AG04449 (cell line): ENCODE measurements at regions not wholly inside any gene's neighbourhood (a gene's known extent, or its start where the extent isn't known, plus 50 kb on each side); places are given as distances from the start of the nearest gene placed in this dataset.

Experiments used
- CTCF ChIA-PET: fragments of 350-600 bp; formaldehyde crosslinking; extraction: SDS; loops from one replicate; lab custom pipeline; 2021; ENCODE audit warnings: antibody characterized with exemption; lab: Yijun Ruan, JAX
- POLR2A ChIA-PET: fragments of 400-600, 350-600 bp; formaldehyde crosslinking; extraction: SDS; loops from one replicate; lab custom pipeline; 2020; ENCODE audit warnings: antibody characterized with exemption, inconsistent platforms; lab: Yijun Ruan, JAX
- DNase-seq: peaks from one replicate; pipeline ENCODE4 v3.0.0-alpha.2; 2010; ENCODE audit warnings: low read depth, low spot score
- H3K4me3 ChIP-seq: 2 replicates; pipeline ENCODE4 v1.5.1; 2011; ENCODE audit warnings: low read depth, mild to moderate bottlenecking, control low read depth, low read length
- TF ChIP-seq, protein P1 (sequence below): IDR thresholded peaks from one replicate; pipeline ENCODE4 v1.5.1; 2011; ENCODE audit warnings: mild to moderate bottlenecking, moderate library complexity, low read length, control low read depth, inconsistent platforms; ENCODE audit not compliant: insufficient read depth; ENCODE audit errors: missing control alignments

DNA sequence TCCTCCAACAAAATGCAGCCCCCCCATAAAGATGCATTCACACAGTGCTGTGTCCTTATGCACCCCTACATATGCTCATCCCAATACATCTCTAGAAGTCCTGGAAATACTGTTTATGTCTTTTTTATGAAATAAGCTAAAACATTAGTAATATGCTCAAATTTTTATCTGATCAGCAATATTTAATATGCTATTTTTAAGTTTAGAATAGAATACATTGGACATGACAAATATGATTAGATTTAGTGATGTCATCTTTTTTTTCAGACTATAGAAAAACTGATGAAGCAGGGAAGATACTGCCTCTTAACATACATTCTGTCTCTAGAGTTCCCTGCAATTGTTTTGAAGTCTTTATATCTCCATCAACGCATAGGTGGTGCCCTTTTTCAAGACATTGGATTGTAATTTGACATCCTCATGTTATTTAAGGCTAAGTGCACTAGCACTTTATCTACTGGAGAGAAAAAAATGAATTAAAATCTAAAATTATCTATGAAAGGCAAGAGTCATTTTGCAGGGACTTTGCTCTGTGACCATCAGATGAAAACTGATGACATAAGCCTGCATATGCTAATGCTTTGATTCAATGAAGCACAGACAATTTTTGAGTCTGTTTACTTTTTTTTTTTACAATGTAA is 395.3 kb downstream of the LPIN1 start:
- TF ChIP-seq, protein P1, sequence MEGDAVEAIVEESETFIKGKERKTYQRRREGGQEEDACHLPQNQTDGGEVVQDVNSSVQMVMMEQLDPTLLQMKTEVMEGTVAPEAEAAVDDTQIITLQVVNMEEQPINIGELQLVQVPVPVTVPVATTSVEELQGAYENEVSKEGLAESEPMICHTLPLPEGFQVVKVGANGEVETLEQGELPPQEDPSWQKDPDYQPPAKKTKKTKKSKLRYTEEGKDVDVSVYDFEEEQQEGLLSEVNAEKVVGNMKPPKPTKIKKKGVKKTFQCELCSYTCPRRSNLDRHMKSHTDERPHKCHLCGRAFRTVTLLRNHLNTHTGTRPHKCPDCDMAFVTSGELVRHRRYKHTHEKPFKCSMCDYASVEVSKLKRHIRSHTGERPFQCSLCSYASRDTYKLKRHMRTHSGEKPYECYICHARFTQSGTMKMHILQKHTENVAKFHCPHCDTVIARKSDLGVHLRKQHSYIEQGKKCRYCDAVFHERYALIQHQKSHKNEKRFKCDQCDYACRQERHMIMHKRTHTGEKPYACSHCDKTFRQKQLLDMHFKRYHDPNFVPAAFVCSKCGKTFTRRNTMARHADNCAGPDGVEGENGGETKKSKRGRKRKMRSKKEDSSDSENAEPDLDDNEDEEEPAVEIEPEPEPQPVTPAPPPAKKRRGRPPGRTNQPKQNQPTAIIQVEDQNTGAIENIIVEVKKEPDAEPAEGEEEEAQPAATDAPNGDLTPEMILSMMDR, result no peak
- POLR2A ChIA-PET, result no interaction called here
- no peak for DNase-seq
- CTCF ChIA-PET, result interaction anchor here (1.5 kb wide), 1 partner anchor 17 kb away, joined by 4 read pairs; no protein-coding TSS in a partner anchor
- no peak overlapping the region for H3K4me3 ChIP-seq

GRCh38 chr2:12151716-12152115 is 405.3 kb downstream of the LPIN1 start:
- TF ChIP-seq, protein P1, result no peak
- POLR2A ChIA-PET, result interaction anchor here (0.6 kb wide), 1 partner anchor 571 kb away, joined by 3 read pairs; no protein-coding TSS in a partner anchor
- CTCF ChIA-PET, result no interaction called here

GRCh38 chr2:12152888-12153287 is 406.5 kb downstream of the LPIN1 start:
- CTCF ChIA-PET, result no interaction called here
- no peak overlapping the region for H3K4me3 ChIP-seq
- no peak for DNase-seq
- POLR2A ChIA-PET, result no interaction called here
- TF ChIP-seq, protein P1, result no peak

More at GRCh38 chr2:12151716-12152115, 405.3 kb downstream of the LPIN1 start:
- DNase-seq, result no peak
- no peak overlapping the region for H3K4me3 ChIP-seq

DNA sequence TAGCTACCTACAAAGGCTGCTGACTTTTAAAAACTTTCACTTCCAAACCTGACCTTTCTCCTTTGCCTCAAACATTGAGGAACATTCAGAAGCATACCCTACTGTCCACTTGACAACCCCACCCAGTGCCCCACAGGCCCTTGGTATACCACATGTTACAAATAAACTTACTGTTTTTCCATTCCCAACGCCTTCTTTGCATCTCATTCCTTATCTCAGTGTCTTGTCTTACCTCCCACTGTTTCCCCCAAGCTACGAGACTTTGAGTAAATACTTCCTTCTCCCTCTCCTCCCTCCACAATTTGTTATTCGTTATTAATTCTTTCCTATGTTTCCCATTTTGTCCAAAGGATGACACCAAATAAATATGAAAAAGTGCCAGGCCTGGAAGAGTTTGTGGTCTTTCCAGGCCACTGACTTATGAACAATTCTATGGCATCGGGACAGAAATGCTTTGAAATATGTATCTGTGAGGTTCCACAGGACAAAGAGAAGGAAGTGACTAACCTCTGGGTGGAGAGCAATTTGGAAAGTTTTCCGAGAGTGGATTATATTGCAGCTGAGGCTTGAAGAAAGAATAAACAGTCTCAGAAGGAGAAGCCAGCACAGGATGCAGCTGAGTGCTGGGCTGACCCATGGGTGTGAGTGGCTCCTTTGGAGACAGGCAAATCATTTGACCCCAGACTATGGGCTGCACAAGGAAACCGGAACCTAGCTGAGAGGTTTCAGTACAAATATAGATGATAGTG is 409.0 kb downstream of the LPIN1 start:
- DNase-seq, result no peak
- H3K4me3 ChIP-seq, result no peak overlapping the region
- ChIA-PET POLR2A (no interaction called here), CTCF (interaction anchor here (1.1 kb wide), 1 partner anchor 562 kb away, joined by 3 read pairs; the partner anchor contains the start of gene TRIB2)
- TF ChIP-seq, protein P1, result no peak

DNA sequence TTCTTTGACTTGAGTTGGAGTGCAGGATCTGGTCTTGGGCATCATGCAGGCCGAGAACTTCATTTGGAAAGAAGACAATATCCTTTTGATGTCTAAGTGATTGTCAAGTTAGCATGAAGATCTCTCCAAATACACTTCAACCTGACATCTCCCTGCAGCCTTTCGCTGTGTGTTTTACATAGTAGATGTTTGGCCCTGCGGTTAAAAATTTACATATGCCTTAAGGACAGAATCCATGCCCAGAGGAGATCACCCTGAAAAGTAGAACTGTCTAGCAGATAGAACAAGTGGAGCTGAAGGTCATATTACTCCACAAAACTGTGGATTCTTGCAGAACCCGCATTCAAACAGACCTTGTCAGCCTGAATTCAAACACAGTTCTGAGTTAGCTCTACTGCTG is 409.9 kb downstream of the LPIN1 start:
- H3K4me3 ChIP-seq, result no peak overlapping the region
- ChIA-PET POLR2A (no interaction called here), CTCF (interaction anchor here (1.1 to 1.4 kb wide), 2 partner anchors 13 to 561 kb away, joined by 3 to 7 read pairs; partner anchors contain the start of gene TRIB2)
- no peak for DNase-seq
- TF ChIP-seq, protein P1, result no peak

DNA sequence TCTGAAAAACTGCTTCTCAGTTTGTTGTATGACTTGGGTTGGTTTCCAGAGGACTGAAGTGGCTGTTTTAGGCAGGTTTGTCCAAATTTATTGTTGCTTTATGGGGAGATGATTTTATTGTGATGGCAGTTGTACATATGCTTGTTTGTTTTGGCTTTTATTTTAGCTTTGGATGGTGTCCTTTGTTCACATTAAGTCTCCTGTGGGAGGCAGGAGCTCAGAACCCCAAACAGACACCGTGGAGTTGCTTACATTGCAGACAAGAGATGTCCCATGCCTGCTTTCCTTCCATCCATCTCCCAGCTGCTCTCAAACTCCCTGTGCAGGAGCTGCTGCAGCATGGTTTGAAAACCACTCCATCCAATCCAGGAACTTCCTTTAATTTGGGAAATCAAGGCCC is 414.7 kb downstream of the LPIN1 start:
- CTCF ChIA-PET, result interaction anchor here (1.4 kb wide), 1 partner anchor 8 kb away, joined by 4 read pairs; no protein-coding TSS in a partner anchor
- POLR2A ChIA-PET, result no interaction called here
- no peak for DNase-seq
- no peak overlapping the region for H3K4me3 ChIP-seq
- TF ChIP-seq, protein P1, result no peak
